HEK293 (cell line): ENCODE measurements at regions not wholly inside any gene's neighbourhood (a gene's known extent, or its start where the extent isn't known, plus 50 kb on each side); places are given as distances from the start of the nearest gene placed in this dataset.
"Not testable (repeated sequence)": the region's sequence is repeated elsewhere in the genome, so short reads cannot be mapped to it uniquely, and the experiment has no call there.

ENCODE experiments used
- RBAK ChIP-seq: fragments of 450-650 bp; formaldehyde crosslinking; IDR thresholded peaks from 2 replicates; pipeline ENCODE4 v1.5.1; 2016; ENCODE audit warnings: missing biosample characterization, missing genetic modification characterization
- ZNF138 ChIP-seq: fragments of 450-650 bp; formaldehyde crosslinking; IDR thresholded peaks from 2 replicates; pipeline ENCODE4 v1.5.1; 2016; ENCODE audit warnings: missing biosample characterization, missing genetic modification characterization, borderline replicate concordance
- ZNF292 ChIP-seq: fragments of 450-650 bp; formaldehyde crosslinking; IDR thresholded peaks from 2 replicates; pipeline ENCODE4 v1.5.1; 2016; ENCODE audit warnings: low read depth, missing biosample characterization, missing genetic modification characterization, borderline replicate concordance
- ZNF514 ChIP-seq: fragments of 450-650 bp; formaldehyde crosslinking; IDR thresholded peaks from 2 replicates; pipeline ENCODE4 v1.5.1; 2016; ENCODE audit warnings: missing biosample characterization, missing genetic modification characterization
- ZNF623 ChIP-seq: fragments of 450-650 bp; formaldehyde crosslinking; IDR thresholded peaks from 2 replicates; pipeline ENCODE4 v1.5.1; 2016; ENCODE audit warnings: missing biosample characterization, missing genetic modification characterization
- ZNF768 ChIP-seq: fragments of 450-650 bp; formaldehyde crosslinking; IDR thresholded peaks from 2 replicates; pipeline ENCODE4 v1.5.1; 2018; ENCODE audit warnings: missing biosample characterization, mild to moderate bottlenecking, missing genetic modification characterization
- TF ChIP-seq, protein P1 (sequence below): fragments of 450-650 bp; formaldehyde crosslinking; IDR thresholded peaks from 2 replicates; pipeline ENCODE4 v1.5.1; 2016; ENCODE audit warnings: missing biosample characterization, missing genetic modification characterization

GRCh38 chr16:29581764-29582163 lies 75.6 kb upstream of the NPIPB12 start:
- not testable (repeated sequence) for TF ChIP-seq RBAK; ZNF292 (tag by site-specific recombination); ZNF623 (tag by site-specific recombination); ZNF768; ZNF138 (tag by site-specific recombination); ZNF514
- TF ChIP-seq, protein P1, sequence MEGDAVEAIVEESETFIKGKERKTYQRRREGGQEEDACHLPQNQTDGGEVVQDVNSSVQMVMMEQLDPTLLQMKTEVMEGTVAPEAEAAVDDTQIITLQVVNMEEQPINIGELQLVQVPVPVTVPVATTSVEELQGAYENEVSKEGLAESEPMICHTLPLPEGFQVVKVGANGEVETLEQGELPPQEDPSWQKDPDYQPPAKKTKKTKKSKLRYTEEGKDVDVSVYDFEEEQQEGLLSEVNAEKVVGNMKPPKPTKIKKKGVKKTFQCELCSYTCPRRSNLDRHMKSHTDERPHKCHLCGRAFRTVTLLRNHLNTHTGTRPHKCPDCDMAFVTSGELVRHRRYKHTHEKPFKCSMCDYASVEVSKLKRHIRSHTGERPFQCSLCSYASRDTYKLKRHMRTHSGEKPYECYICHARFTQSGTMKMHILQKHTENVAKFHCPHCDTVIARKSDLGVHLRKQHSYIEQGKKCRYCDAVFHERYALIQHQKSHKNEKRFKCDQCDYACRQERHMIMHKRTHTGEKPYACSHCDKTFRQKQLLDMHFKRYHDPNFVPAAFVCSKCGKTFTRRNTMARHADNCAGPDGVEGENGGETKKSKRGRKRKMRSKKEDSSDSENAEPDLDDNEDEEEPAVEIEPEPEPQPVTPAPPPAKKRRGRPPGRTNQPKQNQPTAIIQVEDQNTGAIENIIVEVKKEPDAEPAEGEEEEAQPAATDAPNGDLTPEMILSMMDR: not testable (repeated sequence)
